LHCN-M2 (cell line): ENCODE measurements at regions not wholly inside any gene's neighbourhood (a gene's known extent, or its start where the extent isn't known, plus 50 kb on each side); places are given as distances from the start of the nearest gene placed in this dataset.
A peak's percentile ranks its signal among the peaks of the same experiment; 100 is the strongest.

Experiments used
- DNase-seq: peaks from one replicate; pipeline ENCODE4 v3.0.0-alpha.2; 2012; ENCODE audit warnings: low read depth

DNA sequence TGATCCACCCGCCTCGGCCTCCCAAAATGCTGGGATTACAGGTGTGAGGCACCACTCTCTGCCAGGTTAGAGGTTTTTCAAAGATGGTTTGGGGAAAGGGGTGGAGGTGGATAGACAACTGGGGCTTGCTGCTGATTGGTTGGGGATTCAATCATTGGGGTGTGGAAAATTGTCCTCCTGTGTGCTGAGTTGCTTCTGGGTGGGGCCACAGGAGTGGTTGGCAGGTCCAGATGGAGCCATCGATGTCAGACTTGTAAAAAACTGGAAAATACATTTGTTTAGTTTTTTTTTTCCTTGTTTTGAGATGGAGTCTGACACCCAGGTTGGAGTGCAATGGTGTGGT lies 61.9 kb upstream of the CLINT1 start:
- DNase-seq = no peak

DNA sequence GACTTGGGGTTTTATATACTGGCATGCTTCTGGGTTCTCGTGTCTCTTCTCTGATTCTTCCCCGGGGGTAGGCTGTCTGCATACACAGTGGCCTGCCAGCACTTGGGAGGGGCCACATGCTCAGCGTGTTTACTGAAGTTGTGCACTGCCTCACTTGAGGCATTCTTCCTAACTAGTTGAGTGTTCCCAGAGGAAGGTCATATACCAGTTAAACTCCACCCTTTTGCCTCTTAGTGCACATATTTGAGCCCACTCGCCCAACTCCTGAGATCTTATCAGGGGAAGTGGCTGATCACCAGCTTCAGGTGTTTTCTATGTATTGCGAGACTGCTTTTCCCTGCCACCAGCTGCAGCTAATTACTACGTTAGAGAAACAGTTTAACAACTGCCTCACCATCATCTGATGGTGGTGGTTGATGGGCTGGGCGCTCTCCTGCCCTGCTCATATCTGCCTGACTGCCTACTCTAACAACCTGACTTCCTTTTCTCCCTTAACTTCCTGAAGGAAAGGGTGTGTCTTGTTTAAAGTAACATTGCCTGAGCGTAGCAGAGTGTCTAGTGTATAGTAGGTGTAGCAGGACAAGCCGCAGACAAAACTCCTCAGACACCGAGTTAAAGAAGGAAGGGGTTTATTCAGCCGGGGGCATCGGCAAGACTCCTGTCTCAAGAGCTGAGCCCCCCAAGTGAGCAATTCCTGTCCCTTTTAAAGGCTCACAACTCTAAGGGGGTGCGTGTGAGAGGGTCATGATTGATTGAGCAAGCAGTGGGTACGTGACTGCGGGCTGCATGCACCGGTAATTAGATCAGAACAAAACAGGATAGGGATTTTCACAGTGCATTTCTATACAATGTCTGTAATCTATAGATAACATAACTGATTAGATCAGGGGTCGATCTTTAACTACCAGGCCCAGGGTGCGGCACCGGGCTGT lies 60.1 kb upstream of the CLINT1 start:
- no peak for DNase-seq

DNA sequence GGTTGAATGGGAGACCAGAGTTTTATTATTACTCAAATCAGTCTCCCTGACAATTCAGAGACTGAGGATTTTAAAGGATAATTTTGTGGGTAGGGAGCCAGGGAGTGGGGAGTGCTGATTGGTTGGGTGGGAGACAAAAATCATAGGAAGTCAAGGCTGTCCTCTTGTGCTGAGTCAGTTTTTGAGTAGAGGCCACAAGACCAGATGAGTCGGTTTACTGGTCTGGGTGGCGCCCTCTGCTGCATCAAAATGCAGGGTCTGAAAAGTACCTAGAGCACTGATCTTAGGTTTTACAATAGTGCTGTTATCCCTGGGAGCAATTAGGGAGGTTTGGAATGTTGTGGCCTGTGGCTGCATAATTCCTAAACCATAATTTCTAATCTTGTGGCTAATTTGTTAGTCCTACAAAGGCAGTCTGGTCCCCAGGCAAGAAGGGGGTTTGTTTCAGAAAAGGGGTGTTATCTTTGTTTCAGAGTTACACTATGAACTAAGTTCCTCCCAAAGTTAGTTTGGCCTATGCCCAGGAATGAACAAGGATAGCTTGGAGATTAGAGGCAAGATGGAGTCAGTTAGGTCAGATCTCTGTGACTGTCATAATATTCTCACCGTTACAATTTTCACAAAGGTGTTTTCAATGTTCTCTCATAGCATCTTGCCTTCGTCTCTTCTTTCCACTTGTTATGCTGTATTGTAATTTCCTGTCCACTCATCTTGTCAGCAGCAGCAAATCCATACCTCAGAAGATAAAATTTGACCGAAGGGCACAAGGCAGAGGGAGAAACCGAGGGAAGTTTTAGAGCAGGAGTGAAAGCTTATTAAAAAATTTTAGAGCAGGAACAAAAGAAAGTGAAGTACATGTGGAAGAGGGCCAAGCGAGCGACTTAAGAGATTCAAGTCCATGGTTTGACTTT lies 59.2 kb upstream of the CLINT1 start:
- DNase-seq = peak; percentile 70

DNA sequence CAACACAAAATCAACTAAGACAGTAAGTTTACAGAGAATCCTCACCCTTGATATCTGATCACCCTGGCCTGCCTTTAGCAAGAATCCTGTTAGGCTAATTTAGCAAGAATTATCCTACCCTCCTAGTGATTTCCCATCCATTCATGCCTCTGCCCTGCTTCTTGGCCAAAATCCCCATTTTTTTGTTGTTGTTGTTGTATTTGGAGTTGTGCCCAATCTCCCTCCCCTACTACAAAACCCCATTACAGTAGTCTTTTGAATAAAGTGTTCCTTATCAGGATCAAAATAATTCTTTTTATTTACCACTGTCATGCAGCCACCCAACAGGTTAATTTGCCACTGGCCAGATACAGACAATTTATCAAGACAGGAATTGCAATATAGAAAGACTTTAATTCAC lies 58.5 kb upstream of the CLINT1 start:
- no peak for DNase-seq

DNA sequence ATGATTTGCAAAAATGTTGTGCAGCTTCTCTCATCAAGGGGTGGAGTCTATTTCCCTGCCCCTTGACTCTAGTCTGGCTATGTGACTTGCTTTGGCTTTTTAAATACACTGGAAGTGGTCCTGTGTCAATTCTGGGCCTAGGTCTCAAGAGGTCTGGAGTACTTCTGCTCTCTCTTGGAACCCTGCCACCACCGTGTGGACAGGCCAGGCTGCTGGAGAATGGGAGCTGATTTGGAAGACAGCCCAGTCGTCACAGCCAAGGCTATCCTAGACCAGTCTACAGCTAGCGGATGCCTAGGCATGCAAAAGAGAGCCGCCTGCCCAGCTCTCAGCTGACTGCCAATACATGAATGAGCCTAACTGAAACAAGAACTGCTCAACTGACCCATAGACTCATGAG lies 56.7 kb upstream of the CLINT1 start:
- DNase-seq = peak; percentile 13

DNA sequence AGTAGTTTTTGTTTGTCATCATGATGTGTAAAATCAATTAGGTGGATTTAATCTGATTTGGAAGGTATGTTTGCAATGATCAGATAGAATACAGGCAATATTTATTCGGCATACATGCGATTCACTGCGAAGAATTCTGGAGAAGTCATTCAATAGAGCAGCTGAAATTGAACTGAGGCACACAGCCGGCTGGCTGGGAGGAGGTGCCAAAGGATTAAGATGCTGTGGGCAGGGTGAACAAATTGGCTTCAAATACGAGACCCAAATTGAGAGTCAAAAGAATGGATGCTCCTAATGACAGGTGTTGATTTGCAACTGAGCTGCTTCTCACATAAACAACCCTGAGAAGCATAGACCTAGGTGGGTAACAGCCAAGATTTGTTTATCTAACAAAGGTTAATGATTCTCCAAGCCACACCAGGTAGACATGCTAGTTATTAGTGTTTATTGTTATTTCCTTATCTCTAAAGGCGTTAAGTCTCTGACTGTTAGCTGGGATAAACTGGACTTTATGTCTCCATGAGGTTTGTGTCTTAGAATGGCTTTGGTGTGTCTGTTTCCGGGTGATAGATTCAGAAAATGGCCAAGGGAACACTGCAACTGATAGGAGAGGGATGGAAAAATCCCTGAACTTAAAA lies 55.3 kb upstream of the CLINT1 start:
- no peak for DNase-seq

DNA sequence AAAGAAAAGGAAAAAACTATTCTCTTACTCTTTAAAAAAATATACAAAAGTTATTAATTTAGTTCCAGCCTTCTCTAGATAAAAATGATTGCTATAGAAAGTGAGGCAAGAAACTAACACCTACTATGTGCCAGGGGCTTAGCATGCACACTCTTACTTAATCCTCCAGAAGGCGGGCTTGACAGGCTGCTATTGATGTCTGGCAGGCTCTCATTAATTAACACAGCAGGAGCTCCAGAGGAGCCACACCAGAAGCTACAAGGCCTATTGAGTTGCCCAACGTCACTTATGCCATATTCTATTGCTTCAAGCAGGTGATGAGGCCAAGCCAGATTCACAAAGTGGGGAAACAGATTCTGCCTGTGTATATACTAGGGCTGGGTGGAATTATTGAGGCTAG lies 54.6 kb upstream of the CLINT1 start:
- no peak for DNase-seq

DNA sequence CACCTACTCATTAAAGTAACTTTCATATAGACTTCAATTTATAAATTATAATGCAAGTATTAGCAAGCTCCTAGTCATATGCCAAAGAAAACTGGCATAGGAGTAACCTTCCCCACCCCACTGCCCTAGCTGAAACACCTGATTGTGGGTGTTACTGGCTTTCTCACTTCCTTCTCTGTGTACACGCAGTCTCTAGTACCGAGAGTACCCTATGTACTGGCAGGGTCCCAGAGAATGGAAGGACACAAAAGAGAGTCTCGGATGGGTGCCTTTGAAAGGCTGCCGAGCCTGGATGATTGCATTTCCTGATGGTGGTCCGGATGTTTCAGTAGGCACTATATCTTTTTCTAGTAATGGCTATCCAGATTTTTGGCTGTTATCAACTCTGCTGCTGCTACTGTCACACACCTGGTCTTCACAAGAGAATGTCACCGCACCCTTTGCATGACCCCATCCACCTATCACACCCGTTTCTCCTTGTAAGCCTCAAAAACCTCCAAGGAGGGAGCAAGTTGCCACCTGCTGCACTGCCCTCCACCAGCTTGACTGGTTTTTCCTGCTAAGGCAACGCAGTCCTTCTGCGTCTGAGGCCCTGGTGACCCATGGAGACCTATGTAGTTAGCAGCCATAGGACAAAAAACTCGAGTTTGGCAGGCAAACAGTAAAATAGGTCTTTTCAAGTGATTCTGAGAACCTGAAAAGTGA lies 53.8 kb upstream of the CLINT1 start:
- DNase-seq = no peak

DNA sequence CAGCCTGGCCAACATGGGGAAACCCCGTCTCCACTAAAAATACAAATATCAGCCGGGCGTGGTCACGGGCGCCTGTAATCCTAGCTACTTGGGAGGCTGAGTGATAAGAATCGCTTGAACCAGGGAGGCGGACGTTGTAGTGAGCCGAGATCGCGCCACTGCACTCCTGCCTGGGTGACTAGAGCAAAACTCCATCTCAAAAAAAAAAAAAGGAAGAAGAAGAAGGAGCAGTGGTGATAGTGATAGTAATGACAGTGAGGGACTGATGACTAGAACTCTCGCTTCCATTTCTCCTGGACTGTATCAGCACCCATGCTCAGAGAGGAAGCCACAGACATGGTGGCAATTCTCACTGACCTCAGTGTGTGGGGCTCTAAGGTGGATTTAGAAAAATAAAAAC lies 52.6 kb upstream of the CLINT1 start:
- DNase-seq = no peak
